Thyroid gland (tissue), 4 donors: ENCODE measurements at regions not wholly inside any gene's neighbourhood (a gene's known extent, or its start where the extent isn't known, plus 50 kb on each side); places are given as distances from the start of the nearest gene placed in this dataset.
"Not testable (repeated sequence)": the region's sequence is repeated elsewhere in the genome, so short reads cannot be mapped to it uniquely, and the experiment has no call there.

Source experiments
- CTCF ChIP-seq, 6 experiments: fragments of 200-600 bp in 3 of 6; fragments of 450-650 bp in 3 of 6; sonication (generic) in 3 of 6; IDR thresholded peaks; one replicate each; pipeline ENCODE4 v1.5.1; 2016 to 2019; ENCODE audit warnings: antibody characterized with exemption in 6 of 6, mild to moderate bottlenecking in 2 of 6, inconsistent platforms in 1 of 6, moderate library complexity in 1 of 6
- POLR2A ChIP-seq, 2 donors: fragments of 450-650 bp; IDR thresholded peaks; one replicate each; pipeline ENCODE4 v1.6.1; 2017; ENCODE audit warnings: antibody characterized with exemption in 2 of 2, mild to moderate bottlenecking in 2 of 2, moderate library complexity in 1 of 2

GRCh38 chr9:87374023-87374919 is 123.4 kb upstream of the DAPK1 start:
- not testable (repeated sequence) for TF ChIP-seq CTCF, POLR2A (IDR thresholded peaks at IDR 0.05)
